DND-41 (cell line): ENCODE measurements at regions not wholly inside any gene's neighbourhood (a gene's known extent, or its start where the extent isn't known, plus 50 kb on each side); places are given as distances from the start of the nearest gene placed in this dataset.

ENCODE experiments used
- ATAC-seq: fragments of 200-7000 bp; cut with Tn5 transposase; 3 replicates; pipeline ENCODE4 v1.9.1; 2021; ENCODE audit warnings: low read depth; ENCODE audit not compliant: insufficient read depth
- DNase-seq: peaks from one replicate; pipeline ENCODE4 v3.0.0-alpha.2; 2020
- H2AFZ ChIP-seq: 2 replicates; pipeline ENCODE4 v1.6.0; 2012; ENCODE audit warnings: low read depth, low read length
- H3K27ac ChIP-seq: 2 replicates; pipeline ENCODE4 v1.5.1; 2012; ENCODE audit warnings: low read length, inconsistent platforms
- H3K27me3 ChIP-seq: fragments of 200-600 bp; sonication (generic); 2 replicates; pipeline ENCODE4 v1.6.0; 2012; ENCODE audit warnings: low read length, mild to moderate bottlenecking, inconsistent platforms; ENCODE audit not compliant: insufficient read depth, poor library complexity
- H3K36me3 ChIP-seq: 2 replicates; pipeline ENCODE4 v1.5.1; 2012; ENCODE audit warnings: low read length, inconsistent platforms; ENCODE audit not compliant: insufficient read depth
- H3K4me1 ChIP-seq: 2 replicates; pipeline ENCODE4 v1.5.1; 2012; ENCODE audit warnings: mild to moderate bottlenecking, low read length; ENCODE audit not compliant: insufficient read depth
- H3K4me2 ChIP-seq: 2 replicates; pipeline ENCODE4 v1.6.0; 2012; ENCODE audit warnings: mild to moderate bottlenecking, moderate library complexity, low read length, inconsistent platforms; ENCODE audit not compliant: insufficient read depth
- H3K4me3 ChIP-seq, 2 experiments: fragments of 200-600 bp in 1 of 2; shearing (Covaris generic) in 1 of 2; 2 replicates each; pipeline ENCODE4 v1.5.1; 2012 to 2016; ENCODE audit warnings: inconsistent platforms in 2 of 2, low read length in 2 of 2, mild to moderate bottlenecking in 2 of 2, low read depth in 1 of 2, moderate library complexity in 1 of 2
- H3K79me2 ChIP-seq: 2 replicates; pipeline ENCODE4 v1.6.0; 2012; ENCODE audit warnings: low read length, inconsistent platforms; ENCODE audit not compliant: insufficient read depth
- H3K9ac ChIP-seq: 2 replicates; pipeline ENCODE4 v1.6.0; 2012; ENCODE audit warnings: low read depth, mild to moderate bottlenecking, inconsistent platforms, low read length, moderate library complexity
- H3K9me3 ChIP-seq: 2 replicates; pipeline ENCODE4 v1.5.1; 2012; ENCODE audit warnings: low read length, moderate library complexity, mild to moderate bottlenecking, inconsistent platforms; ENCODE audit not compliant: insufficient read depth, severe bottlenecking
- H4K20me1 ChIP-seq: 2 replicates; pipeline ENCODE4 v1.6.0; 2012; ENCODE audit warnings: low read length; ENCODE audit not compliant: insufficient read depth
- EZH2 ChIP-seq: IDR thresholded peaks from 3 replicates; pipeline ENCODE4 v1.6.1; 2012; ENCODE audit warnings: borderline replicate concordance, low read depth, mild to moderate bottlenecking, moderate library complexity, low read length, inconsistent platforms; ENCODE audit not compliant: severe bottlenecking
- TF ChIP-seq, protein P1 (sequence below): IDR thresholded peaks from 2 replicates; pipeline ENCODE4 v1.5.1; 2012; ENCODE audit warnings: borderline replicate concordance, low read length, moderate library complexity, mild to moderate bottlenecking; ENCODE audit not compliant: poor library complexity, severe bottlenecking; ENCODE audit errors: extremely low read depth

DNA sequence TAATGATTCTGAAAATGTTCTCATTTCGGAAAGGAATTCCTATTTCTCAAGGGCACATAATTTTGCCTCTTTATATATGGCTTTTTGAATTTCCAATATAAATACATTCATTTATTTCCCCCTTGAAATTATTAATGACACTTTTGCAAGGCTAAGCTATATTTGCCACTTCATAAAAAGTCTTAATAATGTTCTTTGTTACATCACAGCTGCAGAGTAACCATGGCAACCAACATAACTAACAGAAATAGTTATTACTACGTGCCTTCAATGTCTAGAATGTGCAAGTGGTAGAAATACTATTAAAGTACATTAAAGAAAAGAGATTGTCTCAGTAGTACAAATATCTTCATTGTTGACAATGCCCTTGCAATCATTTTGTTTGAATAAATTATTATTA is 471.8 kb downstream of the C3orf38 start:
- H3K79me2 ChIP-seq: no peaks in the 10 kb centered on the region
- H3K36me3 ChIP-seq: no peaks in the 10 kb centered on the region
- H3K27me3 ChIP-seq: no peaks in the 10 kb centered on the region
- H3K9me3 ChIP-seq: no peaks in the 10 kb centered on the region
- no peak for ATAC-seq
- no peak for TF ChIP-seq EZH2
- TF ChIP-seq, protein P1, sequence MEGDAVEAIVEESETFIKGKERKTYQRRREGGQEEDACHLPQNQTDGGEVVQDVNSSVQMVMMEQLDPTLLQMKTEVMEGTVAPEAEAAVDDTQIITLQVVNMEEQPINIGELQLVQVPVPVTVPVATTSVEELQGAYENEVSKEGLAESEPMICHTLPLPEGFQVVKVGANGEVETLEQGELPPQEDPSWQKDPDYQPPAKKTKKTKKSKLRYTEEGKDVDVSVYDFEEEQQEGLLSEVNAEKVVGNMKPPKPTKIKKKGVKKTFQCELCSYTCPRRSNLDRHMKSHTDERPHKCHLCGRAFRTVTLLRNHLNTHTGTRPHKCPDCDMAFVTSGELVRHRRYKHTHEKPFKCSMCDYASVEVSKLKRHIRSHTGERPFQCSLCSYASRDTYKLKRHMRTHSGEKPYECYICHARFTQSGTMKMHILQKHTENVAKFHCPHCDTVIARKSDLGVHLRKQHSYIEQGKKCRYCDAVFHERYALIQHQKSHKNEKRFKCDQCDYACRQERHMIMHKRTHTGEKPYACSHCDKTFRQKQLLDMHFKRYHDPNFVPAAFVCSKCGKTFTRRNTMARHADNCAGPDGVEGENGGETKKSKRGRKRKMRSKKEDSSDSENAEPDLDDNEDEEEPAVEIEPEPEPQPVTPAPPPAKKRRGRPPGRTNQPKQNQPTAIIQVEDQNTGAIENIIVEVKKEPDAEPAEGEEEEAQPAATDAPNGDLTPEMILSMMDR: no peak
- no peaks in the 10 kb centered on the region for H4K20me1 ChIP-seq
- no peak for DNase-seq
- H3K4me2 ChIP-seq: no peak overlapping the region
- no peaks in the 10 kb centered on the region for H3K4me1 ChIP-seq
- H3K27ac ChIP-seq: no peak overlapping the region
- H3K4me3 ChIP-seq: no peak overlapping the region
- no peak overlapping the region for H2AFZ ChIP-seq
- H3K9ac ChIP-seq: no peak overlapping the region

DNA sequence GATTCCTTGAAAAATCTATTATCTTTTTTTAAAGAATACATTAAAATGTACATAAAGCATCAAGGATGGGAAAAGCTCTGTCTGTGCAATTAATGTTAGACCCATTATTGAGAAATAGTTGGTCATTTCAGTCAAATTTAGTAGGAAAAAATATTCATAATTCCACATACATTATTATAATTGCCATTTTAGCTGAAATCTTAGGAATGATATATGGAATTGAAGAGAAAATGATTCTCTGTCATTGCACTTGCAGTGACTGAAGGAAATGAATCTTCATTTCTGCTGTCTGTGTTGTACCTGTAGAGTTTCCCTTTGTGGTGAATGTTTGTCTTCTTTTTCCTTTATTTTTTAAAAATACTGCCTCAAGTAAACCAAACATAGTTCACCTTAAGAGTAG is 473.9 kb downstream of the C3orf38 start:
- H3K27me3 ChIP-seq: no peaks in the 10 kb centered on the region
- no peak overlapping the region for H2AFZ ChIP-seq
- no peaks in the 10 kb centered on the region for H3K9me3 ChIP-seq
- no peak overlapping the region for H3K4me2 ChIP-seq
- H3K36me3 ChIP-seq: no peaks in the 10 kb centered on the region
- no peak for TF ChIP-seq EZH2
- TF ChIP-seq, protein P1: no peak
- DNase-seq (no peak), ATAC-seq (no peak)
- H3K9ac ChIP-seq: no peak overlapping the region
- no peaks in the 10 kb centered on the region for H3K79me2 ChIP-seq
- no peaks in the 10 kb centered on the region for H4K20me1 ChIP-seq
- no peak overlapping the region for H3K4me3 ChIP-seq
- no peaks in the 10 kb centered on the region for H3K4me1 ChIP-seq
- H3K27ac ChIP-seq: no peak overlapping the region

DNA sequence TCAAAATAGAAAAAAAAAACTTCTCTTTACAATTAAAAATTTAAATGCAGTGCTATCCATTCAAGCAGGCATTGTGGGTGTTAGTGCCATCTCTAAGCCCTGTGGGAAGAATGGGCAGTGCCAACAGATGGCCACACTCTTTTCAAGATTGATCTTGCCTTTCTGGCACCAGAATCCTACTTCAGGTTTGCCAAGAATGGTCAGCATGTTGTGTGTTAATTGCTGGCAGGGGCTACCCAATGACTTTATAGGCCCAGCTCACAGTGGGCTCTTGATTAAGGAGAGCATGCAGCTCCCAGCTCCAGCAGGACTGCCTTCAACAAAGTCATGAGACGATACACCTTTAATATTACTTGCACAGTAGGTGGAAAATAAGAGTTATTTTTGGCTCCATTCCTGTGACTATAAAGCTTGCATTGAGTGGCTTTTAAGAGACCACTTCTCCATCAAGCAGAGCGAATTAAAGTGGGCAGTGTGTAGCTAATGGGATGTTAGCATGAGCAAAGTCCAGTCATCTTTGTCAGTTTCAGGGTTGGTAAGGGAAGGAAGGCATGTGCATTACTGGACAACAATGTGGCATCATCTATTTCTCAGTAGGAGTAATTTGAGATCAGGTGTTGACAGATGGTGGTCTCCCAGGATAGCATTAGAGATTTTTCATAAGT is 476.8 kb downstream of the C3orf38 start:
- Histone ChIP-seq H3K4me2 (no peak overlapping the region), H3K4me1 (no peaks in the 10 kb centered on the region), H4K20me1 (no peaks in the 10 kb centered on the region), H3K79me2 (no peaks in the 10 kb centered on the region), H3K4me3 (no peak overlapping the region), H3K36me3 (no peaks in the 10 kb centered on the region), H3K9me3 (no peaks in the 10 kb centered on the region), H2AFZ (no peak overlapping the region), H3K27me3 (no peaks in the 10 kb centered on the region), H3K27ac (no peak overlapping the region), H3K9ac (no peak overlapping the region)
- no peak for DNase-seq
- no peak for TF ChIP-seq EZH2
- TF ChIP-seq, protein P1: no peak
- ATAC-seq: no peak

DNA sequence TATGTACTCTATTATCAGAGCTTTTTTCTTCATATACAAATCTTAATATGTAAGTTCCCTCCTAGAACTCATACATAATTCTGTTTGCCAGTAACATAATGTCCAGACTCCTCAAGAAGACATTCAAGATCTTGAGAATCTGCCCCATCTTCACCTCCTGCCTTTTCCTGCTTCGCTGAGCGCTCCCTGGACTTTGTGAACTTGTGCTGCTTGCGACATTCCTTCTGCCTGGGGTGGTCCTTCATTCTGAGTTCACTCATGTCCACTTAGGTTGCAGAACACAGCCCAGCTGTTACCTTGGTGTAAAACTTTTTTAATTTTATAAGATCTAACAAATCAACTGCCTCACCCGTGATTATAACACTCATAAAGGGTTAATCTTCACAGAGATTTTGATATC is 478.5 kb upstream of the EPHA3 start:
- Histone ChIP-seq H4K20me1 (no peaks in the 10 kb centered on the region), H3K9ac (no peak overlapping the region), H3K9me3 (no peaks in the 10 kb centered on the region), H3K27ac (no peak overlapping the region), H3K36me3 (no peaks in the 10 kb centered on the region), H2AFZ (no peak overlapping the region), H3K27me3 (no peaks in the 10 kb centered on the region), H3K4me3 (no peak overlapping the region), H3K4me2 (no peak overlapping the region), H3K4me1 (no peaks in the 10 kb centered on the region), H3K79me2 (no peaks in the 10 kb centered on the region)
- TF ChIP-seq, protein P1: no peak
- no peak for TF ChIP-seq EZH2
- ATAC-seq (no peak), DNase-seq (no peak)
